PC-3 (cell line): ENCODE measurements at regions not wholly inside any gene's neighbourhood (a gene's known extent, or its start where the extent isn't known, plus 50 kb on each side); places are given as distances from the start of the nearest gene placed in this dataset.
A peak's percentile ranks its signal among the peaks of the same experiment; 100 is the strongest.

Experiments
- ATAC-seq: fragments of 200-7000 bp; cut with Tn5 transposase; 2 replicates; pipeline ENCODE4 v1.9.1; 2020; ENCODE audit warnings: mild to moderate bottlenecking, moderate library complexity
- BruUV-seq: library from RNA; stranded (reverse); fragments of 400-500 nt; replicated peaks from 2 replicates; lab custom pipeline; 2021; lab: Mats Ljungman, UMichigan
- CTCF ChIA-PET: fragments of 300-600 bp; sonication (Branson Sonifier 250); formaldehyde crosslinking; loops from one replicate; lab custom pipeline; 2022; ENCODE audit warnings: antibody characterized with exemption; lab: Charles Lee
- POLR2A ChIA-PET: fragments of 300-600 bp; sonication (Branson Sonifier 250); formaldehyde crosslinking; loops from one replicate; lab custom pipeline; 2022; ENCODE audit warnings: antibody characterized with exemption; ENCODE audit not compliant: unreplicated experiment; lab: Charles Lee
- DNase-seq: peaks from one replicate; pipeline ENCODE4 v3.0.0-alpha.2; 2015
- H2AFZ ChIP-seq: fragments of 300-600 bp; sonication (generic); 2 replicates; pipeline ENCODE4 v1.6.0; 2016; ENCODE audit warnings: antibody characterized with exemption, low read length
- H3F3A ChIP-seq: fragments of 300-600 bp; sonication (generic); one replicate; pipeline ENCODE4 v1.6.0; 2017; ENCODE audit warnings: antibody characterized with exemption, low read length, control low read depth, mild to moderate bottlenecking; ENCODE audit not compliant: unreplicated experiment
- H3K27ac ChIP-seq: fragments of 300-600 bp; sonication (generic); 2 replicates; pipeline ENCODE4 v1.5.1; 2016; ENCODE audit warnings: mild to moderate bottlenecking, low read length
- H3K27me3 ChIP-seq: fragments of 300-600 bp; sonication (generic); 2 replicates; pipeline ENCODE4 v1.6.1; 2016; ENCODE audit warnings: low read length, mixed read lengths
- H3K36me3 ChIP-seq: fragments of 300-600 bp; sonication (generic); 2 replicates; pipeline ENCODE4 v1.6.1; 2016; ENCODE audit warnings: low read depth, mixed run types, low read length, mixed read lengths
- H3K4me1 ChIP-seq: fragments of 300-600 bp; sonication (generic); 2 replicates; pipeline ENCODE4 v1.5.1; 2016; ENCODE audit warnings: low read length; ENCODE audit not compliant: insufficient read depth
- H3K4me2 ChIP-seq: fragments of 300-600 bp; sonication (generic); 2 replicates; pipeline ENCODE4 v1.6.0; 2016; ENCODE audit warnings: low read length
- H3K4me3 ChIP-seq: fragments of 300-600 bp; sonication (generic); 2 replicates; pipeline ENCODE4 v1.5.1; 2016; ENCODE audit warnings: mild to moderate bottlenecking, low read length, mixed read lengths
- H3K79me2 ChIP-seq: fragments of 300-600 bp; sonication (generic); 2 replicates; pipeline ENCODE4 v1.6.1; 2017; ENCODE audit warnings: low read length, mixed read lengths
- H3K9ac ChIP-seq: fragments of 300-600 bp; sonication (generic); 2 replicates; pipeline ENCODE4 v1.6.0; 2016; ENCODE audit warnings: mild to moderate bottlenecking, low read length
- H3K9me2 ChIP-seq: fragments of 300-600 bp; sonication (generic); replicated peaks from 2 replicates; pipeline ENCODE4 v1.6.1; 2016; ENCODE audit warnings: mixed run types, low read length, mixed read lengths
- H3K9me3 ChIP-seq: fragments of 300-600 bp; sonication (generic); 2 replicates; pipeline ENCODE4 v1.6.1; 2016; ENCODE audit warnings: low read length, mixed read lengths
- H4K20me1 ChIP-seq: fragments of 300-600 bp; sonication (generic); 2 replicates; pipeline ENCODE4 v1.6.1; 2016; ENCODE audit warnings: low read length, mixed read lengths
- CTCF ChIP-seq: fragments of 300-600 bp; sonication (generic); conservative IDR thresholded peaks from 2 replicates; pipeline ENCODE4 v1.5.1; 2017; ENCODE audit warnings: antibody characterized with exemption, low read depth, mild to moderate bottlenecking, low read length
- EZH2 ChIP-seq: fragments of 300-600 bp; sonication (generic); IDR thresholded peaks from one replicate; pipeline ENCODE4 v1.6.1; 2017; ENCODE audit warnings: antibody characterized with exemption, mild to moderate bottlenecking, low read length; ENCODE audit not compliant: unreplicated experiment
- EZH2phosphoT487 ChIP-seq: fragments of 300-600 bp; sonication (generic); IDR thresholded peaks from 2 replicates; pipeline ENCODE4 v1.6.1; 2018; ENCODE audit warnings: mild to moderate bottlenecking, antibody characterized with exemption, low read length, borderline replicate concordance
- intact Hi-C: fragments of 100-400 bp; cut with micrococcal nuclease; formaldehyde crosslinking; loops from 2 replicates; pipeline ENCODE4 v1.9.0; 2023

- H3K27ac ChIP-seq: no peak overlapping the region
- H4K20me1 ChIP-seq: no peaks in the 10 kb centered on the region
- intact Hi-C loops: no loop called here
- TF ChIP-seq CTCF (no peak), EZH2phosphoT487 (no peak), EZH2 (no peak)
- no peak overlapping the region for H3K9ac ChIP-seq
- H3K4me2 ChIP-seq: no peak overlapping the region
- DNase-seq: no peak
- H2AFZ ChIP-seq: no peak overlapping the region
- no peaks in the 10 kb centered on the region for H3K79me2 ChIP-seq
- POLR2A ChIA-PET: no interaction called here
- H3K9me2 ChIP-seq: no peaks in the 10 kb centered on the region
- H3K4me1 ChIP-seq: no peaks in the 10 kb centered on the region
- no peaks in the 10 kb centered on the region for H3K36me3 ChIP-seq
- CTCF ChIA-PET: no interaction called here
- no peaks in the 10 kb centered on the region for H3F3A ChIP-seq
- H3K9me3 ChIP-seq: no peaks in the 10 kb centered on the region
- ATAC-seq: no peak
- H3K4me3 ChIP-seq: no peak overlapping the region
- no TSS peak for BruUV-seq
- no peaks in the 10 kb centered on the region for H3K27me3 ChIP-seq
These were observed 517.0 kb upstream of the KLHL29 start for GRCh38 chr2:22867973-22868372.

GRCh38 chr2:22878121-22878520, 506.9 kb upstream of the KLHL29 start:
- no peak for DNase-seq
- no peak for ATAC-seq
- intact Hi-C loops: loop anchor here (5.0 kb wide), 1 partner anchor 316 kb away; no protein-coding TSS in a partner anchor
- CTCF ChIA-PET: no interaction called here
- Histone ChIP-seq H3K9me2 (no peaks in the 10 kb centered on the region), H3K9ac (no peak overlapping the region), H3K79me2 (no peaks in the 10 kb centered on the region), H3K27ac (no peak overlapping the region), H3K36me3 (no peaks in the 10 kb centered on the region), H3K9me3 (peaks cover 23% of the 10 kb centered on the region), H4K20me1 (no peaks in the 10 kb centered on the region), H3K4me3 (no peak overlapping the region), H3K27me3 (no peaks in the 10 kb centered on the region), H2AFZ (no peak overlapping the region), H3K4me1 (no peaks in the 10 kb centered on the region; the same call in 1 of the 2 replicates), H3F3A (no peaks in the 10 kb centered on the region), H3K4me2 (no peak overlapping the region)
- BruUV-seq: no TSS peak
- TF ChIP-seq EZH2phosphoT487 (no peak), EZH2 (no peak), CTCF (no peak)
- POLR2A ChIA-PET: no interaction called here

GRCh38 chr2:22879009-22879863, 505.7 kb upstream of the KLHL29 start:
- intact Hi-C loops: loop anchor here (5.0 kb wide), 1 partner anchor 317 kb away; no protein-coding TSS in a partner anchor
- TF ChIP-seq EZH2phosphoT487 (no peak), CTCF (no peak), EZH2 (no peak)
- CTCF ChIA-PET: no interaction called here
- H4K20me1 ChIP-seq: no peaks in the 10 kb centered on the region
- no peak overlapping the region for H3K4me3 ChIP-seq
- peak overlapping the region; percentile 31; the same call in 1 of the 2 replicates for H3K4me2 ChIP-seq
- peak overlapping the region; percentile 23; the same call in 1 of the 2 replicates for H3K27ac ChIP-seq
- ATAC-seq (no peak), DNase-seq (peak; percentile 51)
- H3K4me1 ChIP-seq: no peaks in the 10 kb centered on the region; the same call in 1 of the 2 replicates
- no peak overlapping the region for H3K9ac ChIP-seq
- H3K9me3 ChIP-seq: peaks cover 20% of the 10 kb centered on the region
- no peaks in the 10 kb centered on the region for H3F3A ChIP-seq
- no peaks in the 10 kb centered on the region for H3K27me3 ChIP-seq
- POLR2A ChIA-PET: no interaction called here
- no peak overlapping the region; the same call in 1 of the 2 replicates for H2AFZ ChIP-seq
- no TSS peak for BruUV-seq
- no peaks in the 10 kb centered on the region for H3K79me2 ChIP-seq
- H3K36me3 ChIP-seq: no peaks in the 10 kb centered on the region
- H3K9me2 ChIP-seq: no peaks in the 10 kb centered on the region
